Occipital lobe (tissue), 1 donor: ENCODE measurements at regions not wholly inside any gene's neighbourhood (a gene's known extent, or its start where the extent isn't known, plus 50 kb on each side); places are given as distances from the start of the nearest gene placed in this dataset.
"Not testable (repeated sequence)": the region's sequence is repeated elsewhere in the genome, so short reads cannot be mapped to it uniquely, and the experiment has no call there.

Experiments
- DNase-seq: peaks from one replicate; lab custom pipeline; 2025; lab: John Stamatoyannopoulos, UW

DNA sequence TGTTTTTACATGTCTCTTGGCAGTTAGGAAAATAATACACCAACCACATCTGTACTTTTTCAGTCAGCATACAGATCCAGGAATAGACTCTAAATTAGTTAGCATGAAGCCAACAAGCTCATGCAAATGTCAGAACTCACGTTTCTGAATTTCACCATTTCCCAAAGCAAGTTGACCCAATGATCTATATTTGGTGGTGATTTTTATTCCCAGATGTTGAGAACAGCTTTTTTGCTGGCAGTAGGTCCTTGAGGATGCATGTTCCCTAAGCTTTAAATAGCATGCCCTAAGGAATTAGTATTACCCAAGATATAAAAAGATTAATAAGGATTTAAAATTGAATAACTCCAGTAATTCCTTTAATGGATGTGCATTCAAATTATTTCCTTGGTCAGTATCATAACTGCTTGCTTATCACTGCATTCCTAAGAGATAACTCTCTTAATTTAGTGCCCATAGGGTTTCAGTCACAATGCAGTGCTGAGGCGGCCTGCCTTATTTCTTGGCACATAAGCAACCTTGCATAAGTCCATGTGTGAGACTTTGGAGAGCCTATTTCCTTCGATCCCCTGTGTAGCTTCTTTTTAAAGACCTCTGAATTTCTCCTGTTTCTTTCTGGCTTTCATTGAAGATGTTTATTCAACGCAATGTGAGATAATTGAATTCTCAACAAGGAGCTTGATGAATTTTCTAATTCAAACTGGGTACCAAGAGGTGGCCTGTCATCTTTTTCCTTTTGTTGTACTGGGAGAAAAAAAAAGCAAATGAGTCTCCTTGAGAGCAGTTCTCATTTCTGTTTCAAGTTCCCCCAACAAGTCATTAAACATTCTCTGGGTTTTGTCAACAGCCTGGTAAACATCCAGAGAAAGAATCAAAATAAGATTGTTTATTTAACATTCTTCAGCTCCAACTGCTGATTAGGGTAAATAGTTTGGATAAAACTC is 135.3 kb upstream of the MEOX2 start:
- no peak for DNase-seq

GRCh38 chr7:15820319-15820718 is 133.8 kb upstream of the MEOX2 start:
- no peak for DNase-seq

DNA sequence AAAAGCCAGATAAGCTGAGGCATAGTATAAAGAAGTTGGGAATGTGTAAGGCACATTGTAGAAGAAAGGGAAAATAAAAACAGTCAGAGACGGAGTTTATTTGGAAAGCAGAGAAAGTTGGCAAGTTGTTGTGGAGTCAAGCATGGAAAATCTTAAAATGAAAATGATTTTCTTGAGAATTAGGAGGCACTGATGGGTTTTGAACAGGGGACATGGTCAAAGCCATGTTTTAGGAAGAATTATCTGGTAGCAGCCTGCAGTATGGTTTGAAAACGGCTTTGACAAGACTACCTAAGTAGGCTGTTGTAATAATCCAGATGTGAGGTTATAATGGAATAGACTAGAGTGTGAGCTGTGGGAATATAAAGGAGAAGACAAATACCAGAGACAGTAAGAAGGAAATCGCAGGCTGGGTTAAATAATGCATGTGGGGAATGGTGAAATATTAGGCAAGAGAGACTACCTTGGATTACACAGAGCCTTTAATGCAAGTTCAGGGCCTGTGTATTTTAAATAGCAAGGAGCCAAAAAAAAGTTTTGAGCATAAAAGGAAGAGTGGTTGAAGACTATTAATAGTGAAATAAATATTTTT is 130.4 kb upstream of the MEOX2 start:
- DNase-seq, result no peak

GRCh38 chr7:15813448-15813847 is 127.0 kb upstream of the MEOX2 start:
- no peak for DNase-seq

- DNase-seq, result not testable (repeated sequence)
These were observed 123.9 kb upstream of the MEOX2 start for GRCh38 chr7:15810383-15810782.

DNA sequence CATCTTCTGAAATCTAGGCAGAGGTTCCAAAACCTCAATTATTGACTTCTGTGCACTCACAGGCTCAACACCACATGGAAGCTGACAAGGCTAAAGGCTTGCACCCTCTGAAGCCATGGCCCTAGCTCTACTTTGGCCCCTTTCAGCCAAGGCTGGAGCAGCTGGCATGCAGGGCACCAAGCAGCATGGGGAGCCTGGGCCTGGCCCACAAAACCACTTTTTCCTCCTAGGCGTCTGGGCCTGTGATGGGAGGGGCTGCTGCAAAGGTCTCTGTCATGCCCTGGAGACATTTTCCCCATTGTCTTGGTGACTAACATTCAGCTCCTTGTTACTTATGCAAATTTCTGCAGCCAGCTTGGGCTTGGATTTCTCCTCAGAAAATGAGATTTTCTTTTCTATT is 123.5 kb upstream of the MEOX2 start:
- not testable (repeated sequence) for DNase-seq

DNA sequence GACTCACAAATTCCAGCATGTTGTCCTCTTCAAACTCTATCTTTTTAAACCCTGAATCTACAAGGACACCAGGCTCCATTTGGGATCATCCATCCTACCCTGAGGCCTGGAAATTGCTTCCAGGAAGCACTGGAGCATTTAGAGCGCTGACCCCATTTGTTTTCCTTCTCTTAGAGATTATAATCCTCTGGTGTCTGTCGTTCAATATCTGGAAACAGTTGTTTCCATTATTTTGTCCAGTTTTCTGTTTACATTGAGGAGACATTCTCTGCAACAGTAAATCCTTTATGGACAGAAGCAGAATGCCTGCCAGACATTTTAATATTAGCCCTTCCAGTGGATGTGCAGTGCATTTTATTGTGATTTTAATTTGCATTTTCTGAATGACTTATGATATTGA is 119.4 kb upstream of the MEOX2 start:
- DNase-seq, result no peak

DNA sequence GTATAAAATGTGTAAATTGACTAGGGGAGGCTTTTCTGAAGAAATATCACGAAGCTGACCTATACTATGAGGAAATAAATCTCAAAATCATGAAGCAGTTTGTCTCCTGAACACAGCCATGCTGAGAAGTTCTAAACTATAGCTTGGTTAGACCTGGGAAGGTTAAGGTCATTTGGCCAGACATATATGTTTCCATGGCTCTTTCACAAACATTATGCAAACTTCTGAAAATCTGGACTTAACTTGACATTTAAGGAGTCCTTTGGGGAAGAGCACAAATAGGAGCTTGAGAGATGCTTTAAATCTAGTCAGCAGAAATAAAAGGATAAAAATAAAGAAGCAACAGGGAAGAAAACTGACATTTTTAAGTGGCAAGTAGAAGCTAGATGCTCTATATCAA is 115.9 kb upstream of the MEOX2 start:
- no peak for DNase-seq

DNA sequence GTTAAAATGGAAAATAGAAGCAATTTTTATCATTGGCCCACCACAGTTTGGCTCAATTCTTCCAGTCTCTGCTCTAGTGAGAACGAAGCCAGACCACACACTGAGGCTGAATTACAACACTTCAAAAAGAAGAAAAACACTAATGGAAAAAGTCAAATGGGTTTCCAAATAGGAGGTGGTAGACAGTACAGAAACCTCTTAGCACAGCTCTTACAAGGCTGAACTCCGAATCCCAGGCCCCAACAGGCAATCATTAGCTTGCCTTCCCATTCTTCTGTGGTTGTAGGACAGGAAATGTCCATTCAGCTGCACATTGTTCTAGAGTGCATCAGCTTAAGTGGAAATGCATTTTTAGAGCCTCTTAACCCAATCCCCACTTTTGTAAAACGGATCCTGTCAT is 115.1 kb upstream of the MEOX2 start:
- no peak for DNase-seq

DNA sequence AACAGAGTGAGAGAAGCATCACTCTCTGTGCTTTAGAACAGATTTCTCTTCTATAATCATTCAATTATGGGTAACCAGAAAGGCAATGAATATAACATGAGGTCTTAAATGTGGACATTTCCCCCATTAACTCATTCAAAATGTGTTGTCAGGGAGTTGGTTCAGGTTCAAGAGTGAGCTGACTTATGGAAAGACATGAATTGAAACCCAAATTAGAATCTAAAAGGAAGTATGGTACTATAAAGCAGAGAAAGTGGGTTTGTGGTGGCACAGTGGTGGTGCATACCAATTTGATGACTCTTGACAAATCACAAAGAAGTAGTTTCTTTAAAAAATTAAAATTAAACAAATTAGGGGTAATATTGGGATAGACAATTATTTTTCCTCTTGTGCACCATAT is 114.6 kb upstream of the MEOX2 start:
- no peak for DNase-seq

DNA sequence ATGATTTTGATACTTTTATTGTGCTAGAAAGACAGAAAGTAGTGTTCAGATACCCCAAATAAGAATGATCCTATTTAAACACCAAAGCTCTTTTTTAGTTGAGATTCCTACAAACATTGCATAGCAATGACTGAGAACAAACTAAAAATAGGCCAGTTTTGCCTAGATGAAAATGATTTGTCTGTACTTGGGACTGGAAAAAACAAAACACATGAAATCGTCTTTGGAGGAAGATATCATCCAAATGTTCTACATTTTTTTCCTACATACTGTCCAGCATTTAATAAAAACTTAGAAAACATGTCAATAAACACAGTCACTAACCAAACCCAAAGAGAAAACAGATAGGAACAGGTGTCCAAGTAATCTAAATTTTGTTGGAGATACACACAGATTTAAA is 111.6 kb upstream of the MEOX2 start:
- DNase-seq, result no peak

- no peak for DNase-seq
These were observed 108.9 kb upstream of the MEOX2 start for GRCh38 chr7:15795393-15795792.

GRCh38 chr7:15794801-15795200 is 108.3 kb upstream of the MEOX2 start:
- DNase-seq, result no peak

- DNase-seq, result no peak
These were observed 98.2 kb upstream of the MEOX2 start for GRCh38 chr7:15784694-15785030.

- DNase-seq, result no peak
These were observed 97.7 kb upstream of the MEOX2 start for GRCh38 chr7:15783987-15784693.

GRCh38 chr7:15782656-15783055 is 96.2 kb upstream of the MEOX2 start:
- DNase-seq, result no peak

GRCh38 chr7:15781944-15782343 is 95.5 kb upstream of the MEOX2 start:
- no peak for DNase-seq

DNA sequence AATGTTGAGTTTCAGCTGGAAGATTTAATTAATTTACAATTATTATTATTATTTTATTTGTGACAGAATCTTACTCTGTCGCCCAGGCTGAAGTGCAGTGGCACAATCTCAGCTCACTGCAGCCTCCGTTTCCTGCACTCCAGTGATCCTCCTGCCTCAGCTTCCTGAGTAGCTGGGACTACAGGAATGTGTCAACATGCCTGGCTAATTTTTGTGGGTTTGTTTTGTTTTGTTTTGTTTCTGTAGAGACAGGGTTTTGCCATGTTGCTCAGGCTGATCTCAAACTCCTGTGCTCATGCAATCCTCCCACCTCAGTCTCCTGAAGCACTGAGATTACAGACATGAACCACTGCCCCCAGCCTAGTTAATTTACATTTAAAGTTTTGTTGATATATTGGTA is 93.8 kb upstream of the MEOX2 start:
- DNase-seq, result no peak

DNA sequence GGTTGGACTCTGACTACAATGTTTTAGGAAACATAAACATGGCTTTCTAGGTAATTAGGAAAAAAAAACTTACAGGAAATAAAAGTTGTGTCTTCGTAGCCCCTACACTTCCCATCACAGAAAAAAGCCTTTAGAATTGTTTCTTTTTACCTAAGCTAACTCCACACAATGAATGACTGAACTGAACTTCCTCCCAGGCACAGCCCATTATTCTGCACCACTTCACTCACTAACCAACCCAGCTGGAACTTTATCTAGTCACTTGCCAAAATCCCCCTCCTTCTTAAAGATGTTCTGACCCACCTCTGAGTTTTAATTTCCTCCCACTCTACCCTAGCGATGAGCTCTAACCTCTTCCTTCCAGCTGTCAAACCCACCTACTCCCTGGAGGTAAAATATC is 91.7 kb upstream of the MEOX2 start:
- no peak for DNase-seq

- DNase-seq, result no peak
These were observed 79.3 kb upstream of the MEOX2 start for GRCh38 chr7:15765753-15766152.

- DNase-seq, result no peak
These were observed 78.4 kb upstream of the MEOX2 start for GRCh38 chr7:15764851-15765382.

- DNase-seq, result no peak
These were observed 77.5 kb upstream of the MEOX2 start for GRCh38 chr7:15764010-15764409.
